ENCODE measurements at regions not wholly inside any gene's neighbourhood (a gene's known extent, or its start where the extent isn't known, plus 50 kb on each side); places are given as distances from the start of the nearest gene placed in this dataset.

DNA sequence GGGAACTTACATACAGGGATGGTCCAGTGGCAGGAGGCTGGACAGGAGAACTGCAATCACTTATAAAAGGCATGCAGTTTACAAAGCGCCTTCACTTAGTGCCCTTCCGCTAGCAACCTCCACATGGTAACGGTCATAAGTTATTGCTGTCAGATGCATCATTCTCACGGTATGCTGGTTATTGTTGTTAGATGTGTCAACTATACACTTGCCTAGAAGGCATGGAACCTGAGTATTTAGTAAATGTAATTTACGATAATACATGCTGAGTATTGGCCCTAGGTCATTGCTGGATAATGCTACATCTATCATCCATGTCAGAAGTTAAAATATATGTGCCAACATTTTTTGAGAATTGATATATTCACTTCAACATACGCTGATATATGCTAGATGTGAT is 155.1 kb upstream of the MBL2 start:
- Histone ChIP-seq H3K4me1 (ENCODE audit: low read depth) (no peaks in the 10 kb centered on the region), H3K36me3 (no peaks in the 10 kb centered on the region), H3K27ac (no peak overlapping the region), H3K4me3 (no peak overlapping the region), H3K9me3 (ENCODE audit: low read depth) (no peaks in the 10 kb centered on the region), H3K27me3 (no peaks in the 10 kb centered on the region)
- TF ChIP-seq, protein P1, sequence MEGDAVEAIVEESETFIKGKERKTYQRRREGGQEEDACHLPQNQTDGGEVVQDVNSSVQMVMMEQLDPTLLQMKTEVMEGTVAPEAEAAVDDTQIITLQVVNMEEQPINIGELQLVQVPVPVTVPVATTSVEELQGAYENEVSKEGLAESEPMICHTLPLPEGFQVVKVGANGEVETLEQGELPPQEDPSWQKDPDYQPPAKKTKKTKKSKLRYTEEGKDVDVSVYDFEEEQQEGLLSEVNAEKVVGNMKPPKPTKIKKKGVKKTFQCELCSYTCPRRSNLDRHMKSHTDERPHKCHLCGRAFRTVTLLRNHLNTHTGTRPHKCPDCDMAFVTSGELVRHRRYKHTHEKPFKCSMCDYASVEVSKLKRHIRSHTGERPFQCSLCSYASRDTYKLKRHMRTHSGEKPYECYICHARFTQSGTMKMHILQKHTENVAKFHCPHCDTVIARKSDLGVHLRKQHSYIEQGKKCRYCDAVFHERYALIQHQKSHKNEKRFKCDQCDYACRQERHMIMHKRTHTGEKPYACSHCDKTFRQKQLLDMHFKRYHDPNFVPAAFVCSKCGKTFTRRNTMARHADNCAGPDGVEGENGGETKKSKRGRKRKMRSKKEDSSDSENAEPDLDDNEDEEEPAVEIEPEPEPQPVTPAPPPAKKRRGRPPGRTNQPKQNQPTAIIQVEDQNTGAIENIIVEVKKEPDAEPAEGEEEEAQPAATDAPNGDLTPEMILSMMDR (IDR thresholded peaks at IDR 0.05; ENCODE audit: low read depth, low read length), result no peak
- DNase-seq (ENCODE audit: low read depth in 1 of 2, low spot score in 1 of 2), result no peak

DNA sequence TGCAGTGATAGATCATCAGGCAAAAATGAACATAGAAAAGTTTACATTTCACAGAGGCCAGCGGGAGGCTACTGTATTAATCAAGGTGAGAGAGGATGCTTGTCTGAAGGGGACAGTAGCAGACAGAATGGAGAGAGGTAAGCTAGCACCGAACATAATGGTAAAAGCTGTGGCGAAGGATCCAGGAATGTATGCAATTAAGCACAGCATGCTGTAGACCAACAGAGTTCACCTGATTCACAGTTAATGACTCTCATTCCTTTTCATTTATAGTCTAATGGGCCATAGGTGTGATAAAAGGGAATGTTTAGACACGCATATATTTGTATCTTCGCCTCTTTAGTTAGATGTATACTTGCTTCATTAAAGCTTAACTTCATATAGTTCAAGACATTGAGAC is 150.9 kb upstream of the MBL2 start:
- Histone ChIP-seq H3K27me3 (no peaks in the 10 kb centered on the region), H3K4me3 (no peak overlapping the region), H3K4me1 (ENCODE audit: low read depth) (no peaks in the 10 kb centered on the region), H3K27ac (no peak overlapping the region), H3K36me3 (no peaks in the 10 kb centered on the region), H3K9me3 (ENCODE audit: low read depth) (no peaks in the 10 kb centered on the region)
- TF ChIP-seq, protein P1 (IDR thresholded peaks at IDR 0.05; ENCODE audit: low read depth, low read length), result no peak
- no peak for DNase-seq (ENCODE audit: low read depth in 1 of 2, low spot score in 1 of 2)

DNA sequence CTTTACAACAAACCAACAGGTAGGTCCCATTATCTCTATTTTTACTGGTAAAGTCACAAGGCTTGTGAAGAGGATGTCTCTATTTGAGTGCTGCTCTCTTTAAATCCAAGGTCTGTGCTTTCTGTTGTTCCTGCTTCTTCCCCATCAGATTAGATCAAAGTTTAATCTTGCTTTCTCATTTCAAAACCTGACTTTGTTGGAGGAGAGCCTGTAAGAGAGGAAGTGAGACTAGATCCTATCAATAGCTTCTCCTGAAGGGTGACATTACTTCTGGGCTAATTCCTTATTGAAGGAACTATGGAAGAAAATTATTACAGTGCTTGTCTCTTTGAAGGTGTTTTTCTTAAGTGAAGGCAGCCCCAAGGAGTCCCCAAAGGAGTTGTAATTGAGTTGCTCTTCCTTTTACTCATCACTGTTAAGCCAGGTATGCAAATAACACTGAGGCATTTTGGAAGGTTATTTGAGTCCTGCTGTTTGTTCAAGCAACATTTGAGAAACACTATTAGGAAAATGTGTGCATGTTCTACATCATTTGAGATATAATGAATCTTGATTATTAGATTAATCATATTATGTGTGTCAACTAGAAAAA is 146.2 kb upstream of the MBL2 start:
- no peaks in the 10 kb centered on the region for H3K27me3 ChIP-seq
- TF ChIP-seq, protein P1 (IDR thresholded peaks at IDR 0.05; ENCODE audit: low read depth, low read length), result no peak
- DNase-seq (ENCODE audit: low read depth in 1 of 2, low spot score in 1 of 2), result no peak
- H3K9me3 ChIP-seq (ENCODE audit: low read depth), result no peaks in the 10 kb centered on the region
- H3K36me3 ChIP-seq, result no peaks in the 10 kb centered on the region
- H3K4me1 ChIP-seq (ENCODE audit: low read depth), result no peaks in the 10 kb centered on the region
- H3K4me3 ChIP-seq, result no peak overlapping the region
- H3K27ac ChIP-seq, result no peak overlapping the region

DNA sequence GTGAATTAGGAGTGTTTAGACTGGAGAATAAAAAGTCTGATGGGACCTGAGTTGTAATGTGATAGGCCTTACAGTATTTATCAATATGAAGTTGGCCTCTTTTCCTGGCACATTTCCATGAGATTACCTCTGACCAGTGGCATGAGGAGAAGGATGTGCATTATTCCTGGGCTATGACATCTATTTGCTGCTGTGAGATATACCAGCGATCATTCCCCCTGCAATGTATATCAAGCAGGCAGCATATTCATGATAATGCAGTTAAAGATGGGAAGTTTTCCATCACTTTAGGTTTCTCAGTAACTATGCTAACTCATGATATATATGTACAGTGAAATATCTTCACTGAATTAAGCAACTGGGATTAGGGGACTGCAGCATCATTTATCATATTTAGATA is 142.8 kb upstream of the MBL2 start:
- Histone ChIP-seq H3K27ac (no peak overlapping the region), H3K27me3 (no peaks in the 10 kb centered on the region), H3K4me1 (ENCODE audit: low read depth) (no peaks in the 10 kb centered on the region), H3K9me3 (ENCODE audit: low read depth) (no peaks in the 10 kb centered on the region), H3K36me3 (no peaks in the 10 kb centered on the region), H3K4me3 (no peak overlapping the region)
- TF ChIP-seq, protein P1 (IDR thresholded peaks at IDR 0.05; ENCODE audit: low read depth, low read length), result no peak
- no peak for DNase-seq (ENCODE audit: low read depth in 1 of 2, low spot score in 1 of 2)

DNA sequence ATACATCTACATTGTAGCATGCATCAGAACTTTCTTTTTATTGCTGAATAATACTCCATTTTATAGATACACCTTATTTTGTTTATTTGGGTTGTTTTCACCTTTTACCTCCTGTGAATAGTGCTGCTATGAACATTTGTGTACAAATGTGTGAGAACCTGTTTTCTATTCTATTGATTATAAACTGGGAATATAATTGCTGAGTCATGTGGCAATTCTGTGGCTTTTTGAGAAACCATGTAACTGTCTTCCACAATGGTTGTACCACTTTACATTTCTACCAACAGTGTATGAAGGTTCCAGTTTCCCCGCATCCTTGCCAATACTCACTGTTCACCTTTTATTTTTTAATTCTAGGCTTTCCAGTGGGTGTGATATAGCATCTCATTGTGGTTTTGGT is 138.6 kb upstream of the MBL2 start:
- DNase-seq (ENCODE audit: low read depth in 1 of 2, low spot score in 1 of 2), result no peak
- TF ChIP-seq, protein P1 (IDR thresholded peaks at IDR 0.05; ENCODE audit: low read depth, low read length), result no peak
- Histone ChIP-seq H3K27me3 (no peaks in the 10 kb centered on the region), H3K27ac (no peak overlapping the region), H3K36me3 (no peaks in the 10 kb centered on the region), H3K4me3 (no peak overlapping the region), H3K4me1 (ENCODE audit: low read depth) (no peaks in the 10 kb centered on the region), H3K9me3 (ENCODE audit: low read depth) (no peaks in the 10 kb centered on the region)

DNA sequence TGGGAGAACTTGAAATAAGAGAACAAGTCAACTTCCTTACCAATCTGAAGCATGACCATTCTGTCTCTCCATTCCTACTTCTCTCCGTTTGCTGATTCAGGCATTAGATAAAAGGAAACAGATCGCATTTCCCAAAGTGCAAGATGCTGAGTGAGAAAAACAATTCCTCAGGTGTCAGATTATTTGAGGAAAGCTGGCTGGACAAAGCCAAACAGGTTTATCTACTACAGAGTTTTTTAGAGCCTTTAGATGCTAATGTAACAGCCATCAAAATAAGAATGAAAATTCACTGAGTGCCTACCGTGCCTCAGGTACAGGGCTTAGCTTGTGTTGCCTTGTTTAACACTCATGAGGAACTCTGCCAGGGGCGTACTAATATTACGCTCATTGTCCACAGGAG is 135.9 kb upstream of the MBL2 start:
- Histone ChIP-seq H3K4me1 (ENCODE audit: low read depth) (no peaks in the 10 kb centered on the region), H3K4me3 (no peak overlapping the region), H3K27ac (no peak overlapping the region), H3K9me3 (ENCODE audit: low read depth) (no peaks in the 10 kb centered on the region), H3K27me3 (no peaks in the 10 kb centered on the region), H3K36me3 (no peaks in the 10 kb centered on the region)
- TF ChIP-seq, protein P1 (IDR thresholded peaks at IDR 0.05; ENCODE audit: low read depth, low read length), result no peak
- no peak for DNase-seq (ENCODE audit: low read depth in 1 of 2, low spot score in 1 of 2)
